ENCODE measurements at regions not wholly inside any gene's neighbourhood (a gene's known extent, or its start where the extent isn't known, plus 50 kb on each side); places are given as distances from the start of the nearest gene placed in this dataset.

DNA sequence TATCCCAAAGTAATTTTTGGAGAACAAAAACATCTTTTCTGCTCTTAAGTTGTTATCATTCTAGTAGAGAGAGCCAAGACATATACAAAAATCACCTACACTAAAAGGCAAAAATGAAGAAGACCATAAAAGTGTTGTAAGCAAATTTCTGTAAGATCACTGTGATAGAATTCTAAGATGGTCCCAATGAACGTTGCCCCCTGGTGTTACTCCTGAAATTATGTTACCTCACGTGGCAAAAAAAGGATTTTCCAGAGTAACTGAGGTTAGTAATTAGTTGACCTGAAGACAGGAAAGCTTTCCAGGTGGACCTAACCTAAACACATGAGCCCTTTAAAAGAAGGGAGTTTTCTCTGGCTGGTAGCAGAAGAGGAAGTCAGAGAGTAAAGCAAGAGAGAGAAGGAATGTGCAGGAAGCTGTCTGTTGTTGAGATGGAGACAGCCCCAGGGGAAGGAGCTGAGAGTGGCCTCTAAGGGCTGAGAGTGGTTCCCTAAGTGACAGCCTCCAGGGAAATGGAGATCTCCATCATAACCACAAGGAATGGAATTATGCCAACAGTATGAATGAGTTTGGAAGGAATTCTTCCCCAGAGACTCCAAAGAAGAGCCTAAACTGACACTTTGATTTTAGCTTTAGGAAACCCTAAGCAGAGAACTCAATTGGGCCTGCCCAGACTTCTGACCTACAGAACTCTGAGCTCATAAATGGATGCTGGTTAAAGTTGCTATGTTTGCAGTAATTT is 205.9 kb downstream of the CD47 start:
- TF ChIP-seq, protein P1, sequence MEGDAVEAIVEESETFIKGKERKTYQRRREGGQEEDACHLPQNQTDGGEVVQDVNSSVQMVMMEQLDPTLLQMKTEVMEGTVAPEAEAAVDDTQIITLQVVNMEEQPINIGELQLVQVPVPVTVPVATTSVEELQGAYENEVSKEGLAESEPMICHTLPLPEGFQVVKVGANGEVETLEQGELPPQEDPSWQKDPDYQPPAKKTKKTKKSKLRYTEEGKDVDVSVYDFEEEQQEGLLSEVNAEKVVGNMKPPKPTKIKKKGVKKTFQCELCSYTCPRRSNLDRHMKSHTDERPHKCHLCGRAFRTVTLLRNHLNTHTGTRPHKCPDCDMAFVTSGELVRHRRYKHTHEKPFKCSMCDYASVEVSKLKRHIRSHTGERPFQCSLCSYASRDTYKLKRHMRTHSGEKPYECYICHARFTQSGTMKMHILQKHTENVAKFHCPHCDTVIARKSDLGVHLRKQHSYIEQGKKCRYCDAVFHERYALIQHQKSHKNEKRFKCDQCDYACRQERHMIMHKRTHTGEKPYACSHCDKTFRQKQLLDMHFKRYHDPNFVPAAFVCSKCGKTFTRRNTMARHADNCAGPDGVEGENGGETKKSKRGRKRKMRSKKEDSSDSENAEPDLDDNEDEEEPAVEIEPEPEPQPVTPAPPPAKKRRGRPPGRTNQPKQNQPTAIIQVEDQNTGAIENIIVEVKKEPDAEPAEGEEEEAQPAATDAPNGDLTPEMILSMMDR (IDR thresholded peaks at IDR 0.05; ENCODE audit: low read depth, low read length): no peak
- TF ChIP-seq POLR2A (IDR thresholded peaks at IDR 0.05; ENCODE audit: extremely low read depth, insufficient read length): no peak
- TF ChIP-seq, protein P2, sequence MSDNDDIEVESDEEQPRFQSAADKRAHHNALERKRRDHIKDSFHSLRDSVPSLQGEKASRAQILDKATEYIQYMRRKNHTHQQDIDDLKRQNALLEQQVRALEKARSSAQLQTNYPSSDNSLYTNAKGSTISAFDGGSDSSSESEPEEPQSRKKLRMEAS (IDR thresholded peaks at IDR 0.05; ENCODE audit: low read depth, low read length): no peak
- TF ChIP-seq MYC (IDR thresholded peaks at IDR 0.05; ENCODE audit: low read depth, low read length): no peak
